Fibroblast of lung (primary cell): ENCODE measurements at regions not wholly inside any gene's neighbourhood (a gene's known extent, or its start where the extent isn't known, plus 50 kb on each side); places are given as distances from the start of the nearest gene placed in this dataset.
"Not testable (repeated sequence)": the region's sequence is repeated elsewhere in the genome, so short reads cannot be mapped to it uniquely, and the experiment has no call there.

Experiments used
- DNase-seq, 2 donors: peaks; one replicate each; pipeline versions ENCODE4 v3.0.0 to v3.0.0-alpha.2; 2010; ENCODE audit warnings: low read depth in 2 of 2
- H2AFZ ChIP-seq: 2 replicates; pipeline ENCODE4 v1.5.1; 2012; ENCODE audit warnings: low read length, control low read depth, inconsistent platforms
- H3K27ac ChIP-seq: 2 replicates; pipeline ENCODE4 v1.5.1; 2011; ENCODE audit warnings: low read length, control low read depth; ENCODE audit not compliant: insufficient read depth
- H3K27me3 ChIP-seq: 2 replicates; pipeline ENCODE4 v1.5.1; 2011; ENCODE audit warnings: mild to moderate bottlenecking, low read length; ENCODE audit not compliant: control insufficient read depth, insufficient read depth
- H3K36me3 ChIP-seq: 2 replicates; pipeline ENCODE4 v1.5.1; 2011; ENCODE audit warnings: low read length; ENCODE audit not compliant: control insufficient read depth, insufficient read depth
- H3K4me1 ChIP-seq: 2 replicates; pipeline ENCODE4 v1.5.1; 2011; ENCODE audit warnings: low read length; ENCODE audit not compliant: control insufficient read depth, insufficient read depth; ENCODE audit errors: extremely low read depth
- H3K4me2 ChIP-seq: 2 replicates; pipeline ENCODE4 v1.5.1; 2011; ENCODE audit warnings: low read length, control low read depth; ENCODE audit not compliant: insufficient read depth; ENCODE audit errors: extremely low read depth
- H3K4me3 ChIP-seq, 4 experiments: fragments of 200-600 bp in 1 of 4; sonication (generic) in 1 of 4; replicated peaks in 1 of 4; 2 replicates each; pipeline ENCODE4 v1.5.1; 2011 to 2016; ENCODE audit warnings: low read length in 4 of 4, low read depth in 3 of 4, mild to moderate bottlenecking in 3 of 4, control low read depth in 2 of 4, inconsistent platforms in 1 of 4, mixed read lengths in 1 of 4; ENCODE audit not compliant: insufficient read depth in 1 of 4; ENCODE audit errors: control extremely low read depth in 1 of 4
- H3K79me2 ChIP-seq: 2 replicates; pipeline ENCODE4 v1.5.1; 2012; ENCODE audit warnings: mild to moderate bottlenecking, low read length, inconsistent platforms; ENCODE audit not compliant: control insufficient read depth, insufficient read depth
- H3K9ac ChIP-seq: 2 replicates; pipeline ENCODE4 v1.5.1; 2011; ENCODE audit warnings: mild to moderate bottlenecking, low read length, control low read depth; ENCODE audit not compliant: insufficient read depth
- H3K9me3 ChIP-seq: 2 replicates; pipeline ENCODE4 v1.5.1; 2012; ENCODE audit warnings: low read depth, low read length; ENCODE audit not compliant: control insufficient read depth, insufficient read depth
- H4K20me1 ChIP-seq: 2 replicates; pipeline ENCODE4 v1.5.1; 2011; ENCODE audit warnings: low read length; ENCODE audit not compliant: control insufficient read depth, insufficient read depth; ENCODE audit errors: extremely low read depth
- CTCF ChIP-seq, 2 donors: IDR thresholded peaks in 1 of 2; conservative IDR thresholded peaks in 1 of 2; 1 replicate in 1 of 2; 2 replicates in 1 of 2; pipeline ENCODE4 v1.5.1; 2011 to 2012; ENCODE audit warnings: low read length in 2 of 2, control low read depth in 1 of 2, inconsistent platforms in 1 of 2, low read depth in 1 of 2, mild to moderate bottlenecking in 1 of 2
- EZH2 ChIP-seq: IDR thresholded peaks from 2 replicates; pipeline ENCODE4 v1.5.1; 2012; ENCODE audit warnings: low read length, control low read depth, mild to moderate bottlenecking; ENCODE audit errors: missing control alignments

- H3K9ac ChIP-seq = no peak overlapping the region
- H3K4me3 ChIP-seq = no peak overlapping the region
- TF ChIP-seq EZH2 (no peak), CTCF (conservative IDR thresholded peaks at IDR 0.05 in 1 of 2, IDR thresholded peaks at IDR 0.05 in 1 of 2; ENCODE audit: low read depth in 1 of 2, low read length in 2 of 2) (no peak)
- H4K20me1 ChIP-seq = no peaks in the 10 kb centered on the region
- H3K79me2 ChIP-seq = no peaks in the 10 kb centered on the region
- H2AFZ ChIP-seq = no peak overlapping the region
- H3K4me1 ChIP-seq = no peaks in the 10 kb centered on the region
- no peak for DNase-seq
- H3K9me3 ChIP-seq = no peaks in the 10 kb centered on the region
- H3K27me3 ChIP-seq = no peaks in the 10 kb centered on the region
- H3K4me2 ChIP-seq = no peak overlapping the region
- no peak overlapping the region for H3K27ac ChIP-seq
- H3K36me3 ChIP-seq = no peaks in the 10 kb centered on the region
Measured at GRCh38 chr5:118468085-118468484, 520.3 kb downstream of the DTWD2 start.

DNA sequence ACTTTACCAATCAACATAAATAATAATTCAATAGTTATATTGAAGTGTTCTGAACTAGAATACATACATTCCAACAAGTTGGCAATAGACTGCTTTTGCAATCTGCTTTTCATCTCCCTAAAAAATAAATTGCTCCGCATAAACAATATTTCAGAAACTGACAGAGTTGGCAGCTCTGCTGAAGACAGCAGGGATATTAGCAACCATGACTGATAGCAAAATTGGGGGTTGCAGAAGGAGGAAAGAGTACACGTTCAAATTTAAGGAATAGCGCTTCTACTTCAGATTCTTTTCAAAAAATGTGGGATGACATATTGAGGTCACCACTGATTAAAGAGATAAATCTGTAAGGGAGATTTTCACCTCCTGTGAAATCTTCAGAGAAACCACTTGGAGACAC lies 521.2 kb downstream of the DTWD2 start:
- no peaks in the 10 kb centered on the region for H3K36me3 ChIP-seq
- no peak overlapping the region for H2AFZ ChIP-seq
- H4K20me1 ChIP-seq = no peaks in the 10 kb centered on the region
- H3K9me3 ChIP-seq = no peaks in the 10 kb centered on the region
- H3K9ac ChIP-seq = no peak overlapping the region
- no peak overlapping the region for H3K4me3 ChIP-seq
- no peak overlapping the region for H3K4me2 ChIP-seq
- no peaks in the 10 kb centered on the region for H3K27me3 ChIP-seq
- H3K79me2 ChIP-seq = no peaks in the 10 kb centered on the region
- TF ChIP-seq EZH2 = no peak
- TF ChIP-seq CTCF (conservative IDR thresholded peaks at IDR 0.05 in 1 of 2, IDR thresholded peaks at IDR 0.05 in 1 of 2; ENCODE audit: low read depth in 1 of 2, low read length in 2 of 2) = no peak
- no peak overlapping the region for H3K27ac ChIP-seq
- H3K4me1 ChIP-seq = no peaks in the 10 kb centered on the region
- no peak for DNase-seq

GRCh38 chr5:118466418-118466817 lies 521.9 kb downstream of the DTWD2 start:
- no peak overlapping the region for H2AFZ ChIP-seq
- no peak overlapping the region for H3K9ac ChIP-seq
- H3K36me3 ChIP-seq = no peaks in the 10 kb centered on the region
- no peaks in the 10 kb centered on the region for H4K20me1 ChIP-seq
- no peaks in the 10 kb centered on the region for H3K79me2 ChIP-seq
- H3K27ac ChIP-seq = no peak overlapping the region
- TF ChIP-seq EZH2 (no peak), CTCF (conservative IDR thresholded peaks at IDR 0.05 in 1 of 2, IDR thresholded peaks at IDR 0.05 in 1 of 2; ENCODE audit: low read depth in 1 of 2, low read length in 2 of 2) (no peak)
- no peaks in the 10 kb centered on the region for H3K4me1 ChIP-seq
- no peaks in the 10 kb centered on the region for H3K9me3 ChIP-seq
- no peak overlapping the region for H3K4me3 ChIP-seq
- no peak overlapping the region for H3K4me2 ChIP-seq
- DNase-seq = no peak
- no peaks in the 10 kb centered on the region for H3K27me3 ChIP-seq

DNA sequence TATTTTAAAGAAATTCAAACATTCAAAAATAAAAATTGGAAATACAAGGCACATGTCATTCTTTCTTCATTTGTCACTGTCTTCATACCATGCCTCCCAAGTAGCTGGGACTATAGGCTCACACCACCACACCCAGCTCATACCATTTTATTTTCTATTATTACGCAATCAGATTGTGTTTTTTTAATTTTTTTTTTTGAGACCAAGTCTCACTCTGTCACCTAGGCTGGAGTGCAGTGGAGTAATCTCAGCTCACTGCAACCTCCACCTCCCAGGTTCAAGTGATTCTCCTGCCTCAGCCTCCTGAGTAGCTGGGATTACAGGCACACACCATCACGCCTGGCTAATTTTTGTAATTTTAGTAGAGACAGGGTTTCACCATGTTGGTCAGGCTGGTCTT lies 526.1 kb downstream of the DTWD2 start:
- H3K79me2 ChIP-seq, H4K20me1 ChIP-seq, H3K4me2 ChIP-seq, H3K36me3 ChIP-seq, H2AFZ ChIP-seq, H3K4me1 ChIP-seq, H3K9ac ChIP-seq, DNase-seq, H3K9me3 ChIP-seq, H3K4me3 ChIP-seq, H3K27ac ChIP-seq, H3K27me3 ChIP-seq: not testable (repeated sequence)
